ENCODE measurements at regions not wholly inside any gene's neighbourhood (a gene's known extent, or its start where the extent isn't known, plus 50 kb on each side); places are given as distances from the start of the nearest gene placed in this dataset.

DNA sequence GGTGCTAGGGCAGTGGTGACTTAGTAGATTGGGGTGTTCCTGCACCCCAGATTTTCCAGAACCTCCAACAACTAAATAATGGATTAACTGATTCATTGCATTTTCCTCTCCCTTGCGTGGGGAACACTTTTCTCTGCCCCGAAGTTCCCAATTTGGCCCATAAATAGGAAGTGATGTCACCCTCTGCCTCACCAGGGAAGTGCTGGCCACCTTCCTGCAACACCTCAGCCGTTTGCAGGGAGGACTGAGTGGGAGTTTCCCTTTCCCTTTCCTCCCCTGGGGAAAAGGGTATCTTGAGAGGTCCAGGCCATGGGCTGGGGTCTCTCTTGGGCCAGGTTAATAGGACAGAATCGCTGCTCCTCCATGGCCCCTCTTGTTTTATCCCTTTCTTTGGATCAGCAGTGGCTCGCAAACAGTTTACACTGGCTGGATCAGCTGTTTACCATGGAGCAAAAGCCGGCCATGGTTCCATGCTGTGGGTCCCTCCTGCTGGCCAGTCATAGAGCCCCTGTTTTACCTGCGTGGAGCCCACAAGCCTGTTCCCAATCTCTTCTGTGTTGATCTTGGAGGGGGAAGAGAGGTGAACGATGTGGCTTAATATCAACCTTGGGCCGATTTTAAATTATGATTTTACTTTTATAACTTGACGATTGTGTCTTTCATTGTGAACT lies 91.6 kb upstream of the VRK1 start:
- no peak for TF ChIP-seq POLR2A (IDR thresholded peaks at IDR 0.05)
- TF ChIP-seq POLR2AphosphoS5 (IDR thresholded peaks at IDR 0.05): no peak
- TF ChIP-seq, protein P1, sequence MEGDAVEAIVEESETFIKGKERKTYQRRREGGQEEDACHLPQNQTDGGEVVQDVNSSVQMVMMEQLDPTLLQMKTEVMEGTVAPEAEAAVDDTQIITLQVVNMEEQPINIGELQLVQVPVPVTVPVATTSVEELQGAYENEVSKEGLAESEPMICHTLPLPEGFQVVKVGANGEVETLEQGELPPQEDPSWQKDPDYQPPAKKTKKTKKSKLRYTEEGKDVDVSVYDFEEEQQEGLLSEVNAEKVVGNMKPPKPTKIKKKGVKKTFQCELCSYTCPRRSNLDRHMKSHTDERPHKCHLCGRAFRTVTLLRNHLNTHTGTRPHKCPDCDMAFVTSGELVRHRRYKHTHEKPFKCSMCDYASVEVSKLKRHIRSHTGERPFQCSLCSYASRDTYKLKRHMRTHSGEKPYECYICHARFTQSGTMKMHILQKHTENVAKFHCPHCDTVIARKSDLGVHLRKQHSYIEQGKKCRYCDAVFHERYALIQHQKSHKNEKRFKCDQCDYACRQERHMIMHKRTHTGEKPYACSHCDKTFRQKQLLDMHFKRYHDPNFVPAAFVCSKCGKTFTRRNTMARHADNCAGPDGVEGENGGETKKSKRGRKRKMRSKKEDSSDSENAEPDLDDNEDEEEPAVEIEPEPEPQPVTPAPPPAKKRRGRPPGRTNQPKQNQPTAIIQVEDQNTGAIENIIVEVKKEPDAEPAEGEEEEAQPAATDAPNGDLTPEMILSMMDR (IDR thresholded peaks at IDR 0.05): no peak
- no peak for TF ChIP-seq EP300 (IDR thresholded peaks at IDR 0.05)
